ENCODE measurements at regions not wholly inside any gene's neighbourhood (a gene's known extent, or its start where the extent isn't known, plus 50 kb on each side); places are given as distances from the start of the nearest gene placed in this dataset.

GRCh38 chr2:220568296-220568695, 940.9 kb downstream of the SLC4A3 start:
- TF ChIP-seq EP300 (conservative IDR thresholded peaks at IDR 0.05; ENCODE audit: poor library complexity, severe bottlenecking): no peak
- no peak for TF ChIP-seq SMC3 (conservative IDR thresholded peaks at IDR 0.05; ENCODE audit: poor library complexity)
- no peak for TF ChIP-seq CTCF (IDR thresholded peaks at IDR 0.05; ENCODE audit: poor library complexity, severe bottlenecking)
- TF ChIP-seq EZH2 (IDR thresholded peaks at IDR 0.05; ENCODE audit: borderline replicate concordance, insufficient read depth, low read length, poor library complexity, severe bottlenecking): no peak
- TF ChIP-seq MXI1 (conservative IDR thresholded peaks at IDR 0.05; ENCODE audit: poor library complexity, severe bottlenecking): no peak
- no peak for TF ChIP-seq REST (IDR thresholded peaks at IDR 0.05; ENCODE audit: borderline replicate concordance)
- TF ChIP-seq TAF1 (IDR thresholded peaks at IDR 0.05; ENCODE audit: low read depth): no peak
